H1 (cell line): ENCODE measurements at regions not wholly inside any gene's neighbourhood (a gene's known extent, or its start where the extent isn't known, plus 50 kb on each side); places are given as distances from the start of the nearest gene placed in this dataset.
"Not testable (repeated sequence)": the region's sequence is repeated elsewhere in the genome, so short reads cannot be mapped to it uniquely, and the experiment has no call there.

Source experiments
- CTCF ChIA-PET: fragments of 300-600 bp; sonication (Branson Sonifier 250); formaldehyde crosslinking; loops from one replicate; lab custom pipeline; 2021; ENCODE audit not compliant: partially characterized antibody; lab: Charles Lee
- POLR2A ChIA-PET: fragments of 300-600 bp; sonication (Branson Sonifier 250); formaldehyde crosslinking; loops from one replicate; lab custom pipeline; 2021; ENCODE audit warnings: inconsistent platforms; ENCODE audit not compliant: partially characterized antibody; lab: Charles Lee
- DNase-seq, 2 experiments: peaks; one replicate each; pipeline versions ENCODE4 v3.0.0 to v3.0.0-alpha.2; 2010 to 2022; ENCODE audit warnings: low spot score in 2 of 2, low read depth in 1 of 2, mixed read lengths in 1 of 2
- FAIRE-seq: peaks from 2 replicates; lab custom pipeline; 2011; peaks lifted over from hg19 to GRCh38; lab: Jason Lieb, UNC
- H2AFZ ChIP-seq: 2 replicates; pipeline ENCODE4 v1.8.1; 2012; ENCODE audit warnings: low read length, inconsistent platforms
- H2AK5ac ChIP-seq: 2 replicates; pipeline ENCODE4 v1.6.1; 2013; ENCODE audit warnings: low read depth, low read length
- H2BK120ac ChIP-seq: replicated peaks from 2 replicates; pipeline ENCODE3; 2013; ENCODE audit warnings: low read depth, low read length, inconsistent platforms
- H2BK12ac ChIP-seq: 2 replicates; pipeline ENCODE4 v1.6.1; 2013; ENCODE audit warnings: low read depth, low read length
- H2BK15ac ChIP-seq: 2 replicates; pipeline ENCODE4 v1.6.1; 2013; ENCODE audit warnings: low read length
- H2BK20ac ChIP-seq: 2 replicates; pipeline ENCODE4 v1.6.1; 2013; ENCODE audit warnings: low read length
- H2BK5ac ChIP-seq: 2 replicates; pipeline ENCODE4 v1.6.1; 2013; ENCODE audit warnings: low read depth, low read length
- H3K14ac ChIP-seq: 2 replicates; pipeline ENCODE4 v1.6.1; 2013; ENCODE audit warnings: inconsistent platforms; ENCODE audit not compliant: insufficient read length
- H3K18ac ChIP-seq: 2 replicates; pipeline ENCODE4 v1.6.1; 2013; ENCODE audit warnings: low read length; ENCODE audit errors: extremely low read depth
- H3K23ac ChIP-seq: 2 replicates; pipeline ENCODE4 v1.6.1; 2013; ENCODE audit warnings: inconsistent platforms; ENCODE audit not compliant: insufficient read length
- H3K23me2 ChIP-seq: 2 replicates; pipeline ENCODE4 v1.6.1; 2013; ENCODE audit warnings: low read depth, low read length
- H3K27ac ChIP-seq: 2 replicates; pipeline ENCODE4 v1.6.1; 2011; ENCODE audit warnings: low read depth, low read length, inconsistent platforms
- H3K27me3 ChIP-seq, 4 experiments: replicated peaks in 1 of 4; 1 replicate in 1 of 4; 2 replicates in 3 of 4; pipeline versions ENCODE4 v1.6.1 to v1.8.1; 2011 to 2013; ENCODE audit warnings: low read length in 3 of 4, mild to moderate bottlenecking in 3 of 4, inconsistent platforms in 2 of 4, mixed read lengths in 2 of 4, moderate library complexity in 1 of 4; ENCODE audit not compliant: control insufficient read depth in 3 of 4, insufficient read depth in 3 of 4; ENCODE audit errors: extremely low read depth in 1 of 4
- H3K36me3 ChIP-seq, 4 experiments: 2 replicates each; pipeline versions ENCODE4 v1.6.1 to v1.8.1; 2011 to 2013; ENCODE audit warnings: mild to moderate bottlenecking in 4 of 4, low read length in 3 of 4, moderate library complexity in 2 of 4, control low read depth in 1 of 4, inconsistent platforms in 1 of 4; ENCODE audit not compliant: insufficient read depth in 4 of 4, control insufficient read depth in 2 of 4
- H3K4ac ChIP-seq: replicated peaks from 2 replicates; pipeline ENCODE3; 2013; ENCODE audit warnings: low read length, low read depth, mixed read lengths, inconsistent platforms; ENCODE audit not compliant: insufficient read length
- H3K4me1 ChIP-seq, 4 experiments: replicated peaks in 1 of 4; 1 replicate in 1 of 4; 2 replicates in 3 of 4; pipeline versions ENCODE4 v1.6.1 to v1.8.1; 2011 to 2013; ENCODE audit warnings: low read length in 3 of 4, inconsistent platforms in 2 of 4, mixed read lengths in 1 of 4; ENCODE audit not compliant: insufficient read depth in 4 of 4, control insufficient read depth in 3 of 4
- H3K4me2 ChIP-seq, 2 experiments: 2 replicates each; pipeline versions ENCODE4 v1.6.1 to v1.8.1; 2011 to 2013; ENCODE audit warnings: low read depth in 2 of 2, low read length in 2 of 2, control low read depth in 1 of 2, inconsistent platforms in 1 of 2, mild to moderate bottlenecking in 1 of 2; ENCODE audit not compliant: insufficient read depth in 1 of 2
- H3K4me3 ChIP-seq, 4 experiments: fragments of 200-600, 300-600 bp in 1 of 4; sonication (generic), shearing (Covaris generic), sonication (Bioruptor Twin) in 1 of 4; 2 replicates each; pipeline versions ENCODE4 v1.5.1 to v1.8.1; 2011 to 2016; ENCODE audit warnings: low read length in 4 of 4, low read depth in 3 of 4, control low read depth in 2 of 4, inconsistent platforms in 2 of 4, mild to moderate bottlenecking in 2 of 4, mixed read lengths in 1 of 4, moderate library complexity in 1 of 4; ENCODE audit not compliant: insufficient read depth in 2 of 4; ENCODE audit errors: extremely low read depth in 1 of 4
- H3K56ac ChIP-seq: replicated peaks from 2 replicates; pipeline ENCODE3; 2013; ENCODE audit warnings: low read depth, mild to moderate bottlenecking, mixed read lengths, low read length, inconsistent platforms; ENCODE audit not compliant: insufficient read length
- H3K79me1 ChIP-seq: 2 replicates; pipeline ENCODE4 v1.6.1; 2013; ENCODE audit warnings: low read depth, low read length, control low read depth
- H3K79me2 ChIP-seq, 2 experiments: 2 replicates each; pipeline versions ENCODE4 v1.6.1 to v1.8.1; 2012 to 2013; ENCODE audit warnings: low read length in 2 of 2, mild to moderate bottlenecking in 2 of 2, inconsistent platforms in 1 of 2; ENCODE audit not compliant: insufficient read depth in 2 of 2, control insufficient read depth in 1 of 2
- H3K9ac ChIP-seq, 4 experiments: replicated peaks in 1 of 4; 1 replicate in 1 of 4; 2 replicates in 3 of 4; pipeline versions ENCODE4 v1.6.1 to v1.8.1; 2011 to 2013; ENCODE audit warnings: low read depth in 3 of 4, low read length in 3 of 4, control low read depth in 2 of 4, mild to moderate bottlenecking in 2 of 4, moderate library complexity in 2 of 4, inconsistent platforms in 1 of 4; ENCODE audit errors: extremely low read depth in 1 of 4
- H3K9me3 ChIP-seq, 2 experiments: 2 replicates each; pipeline versions ENCODE4 v1.6.1 to v1.8.1; 2012 to 2013; ENCODE audit warnings: mild to moderate bottlenecking in 2 of 2, moderate library complexity in 2 of 2, control low read depth in 1 of 2, inconsistent platforms in 1 of 2, low read depth in 1 of 2, low read length in 1 of 2, mixed read lengths in 1 of 2; ENCODE audit not compliant: insufficient read depth in 2 of 2
- H4K20me1 ChIP-seq, 2 experiments: replicated peaks in 1 of 2; 2 replicates each; pipeline versions ENCODE3 to v1.8.1; 2011 to 2013; ENCODE audit warnings: inconsistent platforms in 2 of 2, low read length in 2 of 2, mild to moderate bottlenecking in 1 of 2; ENCODE audit not compliant: insufficient read depth in 2 of 2, control insufficient read depth in 1 of 2
- H4K5ac ChIP-seq: 2 replicates; pipeline ENCODE4 v1.6.1; 2013; ENCODE audit warnings: low read length, low read depth, mixed read lengths, inconsistent platforms; ENCODE audit not compliant: insufficient read length
- H4K8ac ChIP-seq: 2 replicates; pipeline ENCODE4 v1.8.0; 2013; ENCODE audit warnings: mild to moderate bottlenecking, moderate library complexity, low read length, inconsistent platforms; ENCODE audit not compliant: insufficient read depth; ENCODE audit errors: extremely low read depth
- H4K91ac ChIP-seq: replicated peaks from 2 replicates; pipeline ENCODE3; 2013; ENCODE audit warnings: low read length, mixed read lengths, inconsistent platforms; ENCODE audit not compliant: insufficient read length
- WGBS, 2 experiments: shearing (Covaris generic) in 1 of 2; methylation state at CpG; one replicate each; pipeline versions ENCODE4 v1.1.6 to v1.1.7; 2013 to 2015; ENCODE audit warnings: low lambda C conversion rate in 2 of 2, mixed read lengths in 2 of 2, inconsistent platforms in 1 of 2, low coverage in 1 of 2, missing lambda C conversion rate in 1 of 2; ENCODE audit not compliant: insufficient replicate concordance in 2 of 2, insufficient coverage in 1 of 2, insufficient read length in 1 of 2; ENCODE audit errors: extremely low coverage in 1 of 2, missing lambda C conversion rate in 1 of 2; 5-methylcytosine and 5-hydroxymethylcytosine counted together

GRCh38 chr12:25891095-25891494 is 67.4 kb upstream of the RASSF8 start:
- H3K79me1 ChIP-seq, H4K8ac ChIP-seq, H3K56ac ChIP-seq, H3K27me3 ChIP-seq, H3K4me1 ChIP-seq, H4K91ac ChIP-seq, H3K79me2 ChIP-seq, H3K9me3 ChIP-seq, H3K36me3 ChIP-seq, H2AK5ac ChIP-seq, H3K27ac ChIP-seq, H2BK12ac ChIP-seq, FAIRE-seq, H2BK20ac ChIP-seq, H3K4ac ChIP-seq, H2BK5ac ChIP-seq, H3K9ac ChIP-seq, H3K23me2 ChIP-seq, H3K4me2 ChIP-seq, H4K5ac ChIP-seq, H2BK120ac ChIP-seq, H2AFZ ChIP-seq, H4K20me1 ChIP-seq, H3K18ac ChIP-seq, POLR2A ChIA-PET, DNase-seq, H3K4me3 ChIP-seq, CTCF ChIA-PET, H2BK15ac ChIP-seq, H3K23ac ChIP-seq, H3K14ac ChIP-seq: not testable (repeated sequence)
- 92% methylated on average over 6 of the region's 6 CpGs; no CpG with 5 or more reads in 1 of the 2 experiments for WGBS, 2 experiments
